GM19328 (cell line): ENCODE measurements at regions not wholly inside any gene's neighbourhood (a gene's known extent, or its start where the extent isn't known, plus 50 kb on each side); places are given as distances from the start of the nearest gene placed in this dataset.

ENCODE experiments used
- ATAC-seq: cut with Tn5 transposase; IDR thresholded peaks from one replicate; pipeline ENCODE4 v1.9.1; 2021; ENCODE audit warnings: mild to moderate bottlenecking, moderate library complexity; ENCODE audit not compliant: unreplicated experiment

DNA sequence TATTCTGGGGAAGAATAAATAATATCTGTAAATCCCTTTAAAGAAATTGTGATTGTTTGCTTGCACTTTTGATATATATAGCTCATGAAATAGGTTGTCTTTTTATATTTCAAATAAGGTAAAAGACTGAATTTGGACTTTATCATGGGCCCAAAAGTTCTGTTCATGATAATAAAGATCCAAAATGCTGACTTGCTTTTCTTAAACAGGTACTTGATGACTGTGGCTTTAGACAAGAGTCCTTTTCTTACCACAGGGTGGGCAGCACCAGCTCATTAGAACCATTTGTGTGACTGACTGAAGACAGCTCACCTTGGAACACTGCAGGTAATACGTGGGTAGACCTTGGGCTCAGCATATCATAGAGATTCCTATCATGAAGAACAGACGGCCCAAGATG, 432.6 kb downstream of the ETNK1 start:
- ATAC-seq: no peak

DNA sequence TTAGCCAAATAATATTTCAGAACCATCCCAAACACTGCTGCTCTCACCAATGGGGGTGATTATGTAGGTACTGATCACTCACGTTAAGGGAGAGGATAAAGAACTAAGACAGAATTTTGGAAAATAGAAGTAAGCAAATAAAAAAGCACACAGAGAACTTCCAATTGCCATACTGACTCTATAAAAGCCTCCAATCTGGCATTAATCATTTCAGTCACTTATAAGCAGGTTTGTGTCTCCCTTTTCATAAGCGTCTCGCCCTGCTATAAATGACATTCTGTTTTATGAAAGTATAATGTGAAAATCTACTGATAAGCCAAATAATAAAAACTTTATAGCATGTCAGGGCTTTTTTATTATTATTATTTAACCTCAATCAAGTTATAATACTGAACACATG, 435.2 kb downstream of the ETNK1 start:
- ATAC-seq: no peak

DNA sequence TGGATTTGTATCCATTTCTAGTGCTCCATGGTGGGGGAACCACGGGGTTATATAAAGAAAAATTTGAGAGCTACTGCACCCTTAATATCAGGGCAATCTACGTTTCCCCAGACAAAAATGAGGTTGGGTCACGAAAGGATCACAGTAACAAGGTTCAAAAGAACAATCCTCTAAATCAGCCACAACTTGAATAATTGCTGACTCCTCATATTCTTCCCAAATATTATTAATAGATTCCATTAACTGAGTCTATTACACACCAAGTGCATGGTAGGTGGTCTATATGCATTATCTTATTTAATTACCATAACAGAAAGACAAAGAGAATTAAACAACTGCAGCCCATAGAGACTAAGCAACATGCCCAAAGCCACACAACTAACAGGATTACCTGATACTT, 438.2 kb downstream of the ETNK1 start:
- no peak for ATAC-seq

DNA sequence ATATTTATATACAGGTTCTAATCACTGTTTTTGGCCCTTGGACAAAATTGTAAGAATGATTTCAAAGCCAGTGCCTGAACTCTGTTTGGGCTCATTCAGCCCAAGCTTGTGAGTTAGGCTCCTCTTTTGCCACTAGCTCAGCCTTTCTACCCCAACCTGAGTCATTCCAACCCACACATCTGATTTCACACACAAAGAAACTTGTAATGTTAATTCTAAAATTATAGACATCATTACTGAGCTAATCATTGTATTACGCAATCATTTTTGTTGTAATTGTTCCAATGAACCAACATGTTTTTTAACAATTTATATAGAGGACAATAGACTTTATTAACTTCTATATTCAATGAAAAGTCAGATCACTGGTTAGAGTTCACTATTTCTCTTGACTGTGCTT, 441.1 kb downstream of the ETNK1 start:
- no peak for ATAC-seq

DNA sequence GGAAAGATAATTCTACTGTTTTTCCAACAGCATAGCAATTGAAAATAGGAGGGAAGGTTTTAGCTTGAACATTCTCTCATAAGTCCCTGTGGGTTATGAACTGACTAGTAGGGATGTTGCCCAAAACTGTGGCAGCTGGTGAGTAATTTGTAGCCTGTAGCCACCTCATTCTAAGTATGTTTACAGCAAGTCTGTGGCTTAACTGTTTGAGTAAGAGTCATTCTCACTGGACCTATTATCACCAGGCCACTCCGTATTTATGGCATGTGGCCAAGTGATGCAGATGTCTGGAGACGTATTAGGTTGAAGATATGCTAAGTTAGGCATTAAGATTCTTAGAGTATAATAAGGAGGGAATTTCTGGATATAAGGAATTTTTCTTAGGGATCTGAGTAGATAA, 458.3 kb downstream of the ETNK1 start:
- ATAC-seq: no peak

DNA sequence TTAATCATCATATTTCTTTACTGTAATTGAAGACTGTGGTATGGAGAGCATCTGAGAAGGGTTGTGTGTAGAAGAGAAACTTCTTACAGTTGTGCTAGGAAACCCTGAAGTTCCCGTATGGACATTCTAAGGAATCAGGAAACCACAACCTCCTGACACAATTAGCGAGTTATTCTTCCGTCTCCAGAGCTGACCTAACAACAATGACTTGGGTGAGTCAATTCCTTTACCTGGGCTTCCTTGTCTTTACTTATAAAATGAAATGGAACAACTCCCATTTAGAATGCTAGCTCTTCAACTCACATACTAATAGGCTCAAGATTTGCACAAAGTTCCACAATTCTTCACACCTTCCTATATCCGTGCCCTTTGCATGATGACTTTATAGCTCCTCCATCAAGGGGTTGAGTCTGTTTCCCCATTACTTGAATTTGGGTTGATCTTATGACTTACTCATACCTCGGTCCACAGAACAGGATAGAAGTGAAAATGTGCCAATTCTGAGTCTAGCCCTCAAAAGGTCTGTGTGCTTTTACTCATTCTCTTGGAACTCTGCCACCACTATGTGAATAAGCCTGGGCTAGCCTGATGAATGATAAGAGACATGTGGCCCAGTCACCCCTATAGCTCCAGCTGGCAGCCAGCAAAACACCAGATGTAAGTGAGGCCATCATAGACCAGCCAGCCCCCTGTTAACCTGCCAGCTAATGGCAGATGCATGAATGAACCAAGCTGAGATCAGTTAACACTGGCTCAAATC, 459.4 kb downstream of the ETNK1 start:
- ATAC-seq: no peak

DNA sequence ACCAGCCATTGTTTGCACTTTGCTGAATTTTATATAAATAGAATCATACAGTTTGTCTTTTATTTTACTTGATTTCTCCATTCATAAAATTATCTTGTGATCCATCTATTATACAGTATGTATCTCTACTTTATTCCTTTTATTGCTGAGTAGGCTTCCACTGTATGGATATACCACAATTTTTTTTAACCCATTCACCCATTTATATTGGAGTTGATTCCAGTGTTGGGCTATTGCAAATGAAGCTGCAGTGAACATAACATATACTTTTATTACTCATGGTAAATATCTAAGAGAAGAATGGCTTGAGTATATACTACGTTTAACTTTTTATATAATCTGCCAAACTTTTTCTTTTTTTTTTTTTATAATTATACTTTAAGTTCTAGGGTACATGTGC, 463.6 kb downstream of the ETNK1 start:
- no peak for ATAC-seq

DNA sequence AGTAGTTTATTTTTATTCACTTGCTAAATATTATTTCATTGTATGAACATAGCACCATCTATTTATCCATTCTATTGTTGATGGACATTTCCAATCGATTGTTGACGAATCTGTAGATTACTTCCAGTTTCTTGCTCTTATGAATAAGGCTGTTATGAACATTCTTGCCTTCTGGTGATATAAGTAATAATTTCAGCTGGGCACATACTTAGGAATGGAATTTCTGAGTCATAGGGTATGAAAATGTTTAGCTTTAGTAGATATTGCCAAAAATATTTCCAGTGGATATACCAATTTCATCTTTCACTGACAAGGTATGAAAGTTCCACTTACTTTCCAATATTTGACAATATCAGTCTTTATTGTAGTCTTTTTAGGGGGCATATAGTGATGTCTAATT, 468.5 kb downstream of the ETNK1 start:
- no peak for ATAC-seq

DNA sequence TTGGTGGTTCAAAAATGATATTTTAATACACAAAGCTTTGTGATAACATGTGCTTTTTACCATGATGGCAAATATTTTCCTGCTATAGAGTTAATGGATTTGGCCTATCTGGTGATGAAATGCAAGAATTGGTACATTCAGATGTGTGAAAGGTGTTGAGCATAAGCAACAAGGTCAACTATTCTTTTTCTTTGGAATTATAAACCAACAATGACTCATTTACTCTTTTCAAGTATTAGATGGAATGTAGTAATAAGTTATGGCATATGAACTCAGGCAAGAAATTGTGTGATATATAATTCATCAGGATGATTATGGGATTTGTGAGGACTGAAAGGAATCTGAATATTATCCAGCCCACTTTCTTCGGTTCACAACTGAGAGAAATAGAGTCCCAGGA, 471.4 kb downstream of the ETNK1 start:
- ATAC-seq: no peak

DNA sequence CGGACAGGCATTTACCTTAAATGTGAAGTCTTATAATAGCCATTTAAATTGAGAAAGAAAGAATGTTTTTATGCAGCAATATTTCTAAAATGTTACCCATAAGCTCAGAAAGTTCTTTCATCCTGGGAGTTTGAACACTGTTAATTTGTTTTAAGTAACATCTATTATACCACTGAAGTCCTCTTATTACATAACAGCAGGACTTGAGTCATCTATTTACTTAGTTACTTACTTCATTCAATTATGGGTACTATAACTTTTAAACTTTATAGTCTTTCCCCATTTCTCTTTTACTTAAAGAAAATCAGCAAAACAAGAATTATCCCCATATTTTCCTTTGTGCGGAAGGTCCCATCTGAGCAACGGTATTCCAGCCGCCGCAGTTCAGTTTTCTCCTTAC, 473.1 kb downstream of the ETNK1 start:
- no peak for ATAC-seq

DNA sequence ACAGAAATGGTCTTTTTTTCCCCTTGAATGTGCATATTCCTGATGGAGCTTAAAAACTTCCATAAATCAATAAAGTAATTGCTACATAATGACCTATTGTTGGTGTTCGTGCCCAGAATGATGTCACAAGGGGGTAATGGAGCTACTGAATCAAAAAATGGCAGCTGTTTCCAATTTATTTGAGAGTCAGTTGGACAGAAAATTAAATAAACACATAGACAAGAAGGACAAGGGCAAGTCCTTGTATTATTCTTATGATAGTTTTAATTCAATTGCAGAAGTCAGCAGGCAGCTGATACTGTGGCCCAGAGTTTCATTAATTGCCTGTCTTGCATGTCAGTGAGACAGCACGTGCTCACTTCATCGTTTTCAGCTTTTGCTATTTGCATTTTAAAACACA, 473.5 kb downstream of the ETNK1 start:
- ATAC-seq: no peak

DNA sequence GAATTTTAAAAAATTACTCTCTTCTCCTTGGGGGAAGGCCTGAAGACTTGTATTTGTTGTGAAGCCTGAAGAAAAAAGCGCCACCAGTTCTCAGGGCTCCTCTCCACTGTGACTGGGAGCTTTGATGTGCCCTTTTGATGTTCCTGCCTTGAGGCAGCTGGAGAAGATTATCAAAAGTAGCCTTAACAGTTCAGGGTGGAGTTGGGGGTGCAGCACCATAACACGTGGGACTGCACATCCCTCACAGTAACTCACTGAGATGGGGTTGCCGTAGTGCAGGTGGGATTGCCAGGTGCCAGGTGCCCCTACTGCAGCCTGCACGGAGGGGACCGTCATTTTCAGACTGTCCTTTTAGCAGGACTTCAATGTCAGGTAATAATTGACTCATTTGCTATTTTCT, 474.1 kb downstream of the ETNK1 start:
- no peak for ATAC-seq

DNA sequence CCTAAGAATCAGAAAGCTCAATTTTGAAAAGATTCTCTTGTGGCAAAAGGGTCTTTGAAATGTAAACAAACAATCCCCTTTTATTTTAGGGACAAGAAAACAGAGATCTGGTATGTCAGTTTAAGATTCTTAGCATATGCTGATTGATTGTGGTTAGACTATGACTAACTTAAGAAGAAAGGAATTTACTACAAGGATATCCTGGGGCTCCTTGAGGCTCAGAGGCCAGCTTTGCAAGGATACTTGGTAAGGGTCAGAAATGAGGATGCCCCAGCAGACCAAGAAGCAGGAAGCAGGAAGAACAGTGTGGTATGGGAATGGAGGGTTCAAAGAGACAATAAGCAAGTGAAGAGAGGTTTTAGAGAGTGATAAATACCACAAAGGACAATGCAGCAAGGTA, 474.6 kb downstream of the ETNK1 start:
- ATAC-seq: no peak

DNA sequence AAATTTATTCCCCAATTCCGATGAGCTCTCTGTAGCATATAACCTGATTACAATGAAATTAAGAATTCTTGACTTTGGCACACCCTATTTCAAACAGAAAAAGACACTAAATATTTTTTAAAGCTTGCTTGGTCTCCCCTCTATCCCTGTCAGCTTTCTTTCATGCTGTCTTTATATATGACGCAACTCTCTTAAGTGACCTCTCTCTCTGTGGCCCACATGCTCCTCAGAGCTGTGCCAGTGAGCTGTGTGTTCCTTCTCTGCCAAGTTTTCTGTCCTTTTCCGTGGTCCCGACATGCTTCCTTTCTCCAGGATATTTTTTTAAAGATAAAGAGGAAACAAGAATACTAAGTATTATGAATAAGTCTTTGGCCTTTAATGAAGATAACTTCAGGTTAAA, 484.0 kb downstream of the ETNK1 start:
- no peak for ATAC-seq

DNA sequence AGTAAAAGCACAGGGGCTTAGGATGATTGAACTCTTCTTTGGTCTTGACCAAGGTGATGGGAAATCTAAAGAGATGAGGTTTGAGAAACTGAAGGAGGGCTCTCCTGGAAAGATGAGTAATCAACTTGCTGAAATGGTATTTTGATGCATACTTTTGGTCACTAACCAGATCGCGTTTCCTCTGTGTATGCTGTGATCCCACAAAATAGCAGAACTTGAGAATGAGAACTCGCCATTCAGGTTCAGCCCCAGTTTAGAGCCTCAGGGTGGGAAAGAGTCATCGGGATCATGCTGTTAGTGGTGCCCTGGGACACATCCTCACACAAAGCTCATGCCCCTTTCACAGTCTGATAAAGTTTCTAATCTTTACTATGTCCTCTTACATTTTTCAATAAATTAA, 488.8 kb downstream of the ETNK1 start:
- no peak for ATAC-seq

DNA sequence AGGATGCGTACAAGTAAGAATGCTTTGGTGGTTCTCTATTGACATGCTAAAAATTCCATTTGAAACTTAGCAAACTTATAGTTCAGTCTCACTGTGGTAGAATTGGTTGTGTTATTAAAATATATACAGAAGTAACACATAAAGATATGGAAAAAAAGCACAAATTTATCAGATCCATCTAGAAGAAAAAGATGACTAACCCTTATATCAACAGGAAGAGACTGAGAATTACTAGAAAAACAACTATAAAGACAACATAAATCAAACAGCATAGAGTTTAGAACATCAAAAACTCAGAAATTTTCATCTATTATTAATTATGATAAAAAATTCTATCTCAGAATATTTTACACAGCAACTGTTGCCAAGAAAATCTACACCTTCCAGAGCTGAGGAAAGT, 491.0 kb downstream of the ETNK1 start:
- no peak for ATAC-seq

DNA sequence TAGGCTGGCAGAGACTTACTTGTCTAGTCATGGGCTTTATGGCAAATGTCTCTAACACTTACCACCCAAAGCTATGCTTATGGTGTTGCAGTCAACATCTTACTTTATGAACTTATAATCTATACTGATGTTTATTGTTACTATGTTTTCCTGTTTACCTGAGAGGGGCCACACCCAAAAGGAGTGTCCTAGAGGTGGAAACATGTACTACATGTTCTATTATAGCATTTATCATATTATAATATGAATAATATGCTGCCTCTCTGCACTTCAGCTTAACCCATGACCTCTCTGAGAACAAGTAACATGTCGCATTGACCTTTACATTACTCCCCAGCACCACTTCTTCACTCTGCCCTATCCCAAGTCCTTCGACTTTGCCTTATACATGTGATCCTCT, 501.8 kb downstream of the ETNK1 start:
- no peak for ATAC-seq

DNA sequence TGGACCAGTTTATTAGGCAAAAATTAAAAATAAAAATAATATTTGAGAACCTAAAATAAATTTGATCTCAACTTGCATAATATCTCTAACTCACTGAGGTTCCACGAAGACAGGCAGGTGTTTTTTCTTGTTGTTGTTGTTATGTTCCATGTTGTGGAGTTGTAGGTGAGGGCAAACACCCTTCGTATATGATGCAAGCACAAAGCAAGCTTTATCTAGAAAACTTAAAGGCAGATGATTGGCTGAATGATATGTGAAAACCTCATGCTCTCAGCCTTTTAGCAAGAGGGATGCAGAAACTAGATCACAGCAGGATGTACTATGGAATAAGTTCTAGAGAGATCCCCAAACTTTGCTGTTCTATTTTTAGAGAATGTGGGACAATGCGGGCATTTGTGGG, 502.7 kb downstream of the ETNK1 start:
- no peak for ATAC-seq

DNA sequence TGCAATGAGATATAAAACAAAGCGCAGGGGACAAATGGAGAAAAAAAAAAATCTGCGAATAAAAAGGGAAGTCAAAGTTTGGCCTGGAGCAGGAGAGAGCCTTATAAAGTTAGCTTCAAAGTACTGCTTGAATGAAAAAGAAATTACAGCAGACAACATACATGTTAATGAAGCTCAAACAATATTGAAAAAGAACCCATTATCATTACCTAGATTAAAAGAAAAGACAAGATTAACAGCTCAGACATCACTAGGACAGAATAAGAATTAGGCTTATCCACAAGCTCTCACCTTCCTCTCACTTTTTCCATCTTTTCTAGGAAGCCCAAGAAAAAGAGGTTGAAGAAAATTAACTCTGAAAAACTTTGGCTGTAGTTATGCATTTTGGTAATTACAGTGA, 503.5 kb downstream of the ETNK1 start:
- ATAC-seq: no peak

DNA sequence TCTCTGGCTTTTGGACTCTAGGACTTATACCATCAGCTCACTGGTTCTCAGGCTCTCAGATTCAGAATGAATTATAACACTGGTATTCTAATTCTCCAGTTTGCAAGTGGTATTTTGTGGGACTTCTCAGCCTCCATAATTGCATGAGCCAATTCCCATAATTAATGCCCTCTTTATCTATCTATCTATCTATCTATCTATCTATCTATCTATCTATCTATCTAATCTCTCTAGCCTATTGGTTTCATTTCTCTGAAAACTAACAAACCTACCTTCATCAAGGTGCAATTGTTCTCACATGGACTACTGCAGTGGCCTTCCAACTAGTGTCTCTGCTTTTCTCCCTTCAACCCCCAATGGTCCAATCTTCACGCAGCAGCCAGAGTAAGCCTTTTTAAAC, 507.4 kb downstream of the ETNK1 start:
- no peak for ATAC-seq

DNA sequence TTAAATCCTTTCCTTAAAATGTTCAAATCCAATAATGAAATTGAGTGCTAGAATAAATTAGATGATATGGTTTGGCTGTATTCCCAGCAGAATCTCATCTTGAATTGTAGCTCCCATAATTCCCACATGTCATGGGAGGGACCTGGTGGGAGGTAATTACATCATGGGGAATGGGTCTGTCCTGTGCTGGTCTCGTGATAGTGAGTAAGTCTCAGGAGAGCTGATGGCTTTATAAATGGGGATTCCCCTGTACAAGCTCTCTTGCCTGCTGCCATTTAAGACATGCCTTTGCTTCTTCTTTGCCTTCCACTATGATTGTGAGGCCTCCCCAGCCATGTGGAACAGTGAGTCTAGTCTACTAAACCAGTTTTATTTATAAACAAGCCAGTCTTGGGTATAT, 508.5 kb downstream of the ETNK1 start:
- no peak for ATAC-seq

DNA sequence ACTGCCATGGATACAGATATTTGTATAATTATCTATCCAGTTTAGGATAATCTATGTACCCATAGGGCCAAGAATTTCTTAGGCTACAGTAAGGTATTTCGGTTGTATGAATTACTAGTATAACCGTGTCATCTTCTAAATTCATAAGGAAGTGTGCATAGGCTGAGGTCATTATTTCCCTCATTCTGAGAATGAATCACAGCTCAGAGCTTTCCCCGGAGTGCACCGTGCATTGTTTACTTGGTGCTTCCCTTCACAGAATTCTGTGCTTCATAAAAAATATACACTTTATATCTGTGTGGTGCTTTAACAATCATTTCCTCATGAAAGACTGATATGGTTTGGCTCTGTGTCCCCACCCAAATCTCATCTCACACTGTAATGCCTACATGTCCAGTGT, 514.1 kb downstream of the ETNK1 start:
- no peak for ATAC-seq

DNA sequence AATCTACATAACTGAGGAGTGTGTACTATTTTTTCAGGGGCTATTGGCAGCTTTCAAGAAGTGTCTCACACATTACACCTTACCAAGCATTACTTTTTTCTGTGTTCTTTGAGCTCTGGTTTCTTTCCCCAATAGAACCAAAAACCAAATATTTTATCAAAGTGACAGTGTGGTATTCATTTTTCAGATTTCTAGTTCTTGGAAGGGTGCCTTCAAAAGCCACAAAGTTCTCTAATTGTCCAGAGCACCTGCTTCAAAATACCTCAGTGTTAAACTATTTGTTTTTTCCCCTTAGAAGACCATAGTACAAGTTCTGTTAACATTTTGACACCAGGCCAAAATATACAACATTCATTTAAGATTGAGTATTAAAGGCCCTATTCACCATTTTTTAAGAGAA, 515.7 kb downstream of the ETNK1 start:
- ATAC-seq: no peak
